GM13977 (cell line): ENCODE measurements at regions not wholly inside any gene's neighbourhood (a gene's known extent, or its start where the extent isn't known, plus 50 kb on each side); places are given as distances from the start of the nearest gene placed in this dataset.

Experiments used
- DNase-seq: peaks from one replicate; pipeline ENCODE4 v3.0.0; 2012; ENCODE audit warnings: low spot score
- CTCF ChIP-seq: IDR thresholded peaks from 2 replicates; pipeline ENCODE4 v1.5.1; 2012; ENCODE audit warnings: mild to moderate bottlenecking, control low read depth; ENCODE audit not compliant: insufficient read depth; ENCODE audit errors: extremely low read depth, missing control alignments
- in situ Hi-C: fragments of 300-500 bp; cut with MboI; formaldehyde crosslinking; loops from one replicate; pipeline ENCODE4 v1.12.0; 2022; ENCODE audit warnings: low sequenced_read_pairs, low pct_unique_long_range_greater_than_20kb, mixed read lengths, inconsistent platforms; ENCODE audit not compliant: unreplicated experiment

- in situ Hi-C loops = no loop called here
- DNase-seq = no peak
- no peak for TF ChIP-seq CTCF
Observed at GRCh38 chr7:94240902-94241301, 153.8 kb upstream of the COL1A2 start.

GRCh38 chr7:94241402-94241925 is 153.2 kb upstream of the COL1A2 start:
- DNase-seq = no peak
- TF ChIP-seq CTCF = no peak
- in situ Hi-C loops = no loop called here

- TF ChIP-seq CTCF = no peak
- DNase-seq = no peak
- in situ Hi-C loops = no loop called here
Observed at GRCh38 chr7:94243066-94243711, 151.5 kb upstream of the COL1A2 start.

GRCh38 chr7:94244760-94245159 is 149.9 kb upstream of the COL1A2 start:
- in situ Hi-C loops = no loop called here
- DNase-seq = no peak
- TF ChIP-seq CTCF = no peak

GRCh38 chr7:94245500-94245899 is 149.2 kb upstream of the COL1A2 start:
- no peak for TF ChIP-seq CTCF
- in situ Hi-C loops = no loop called here
- DNase-seq = no peak

GRCh38 chr7:94247970-94248369 is 146.7 kb upstream of the COL1A2 start:
- DNase-seq = no peak
- no peak for TF ChIP-seq CTCF
- in situ Hi-C loops = no loop called here
